Suppressor macrophage treated with lipopolysaccharide for 1 hour (primary cell): ENCODE measurements at regions not wholly inside any gene's neighbourhood (a gene's known extent, or its start where the extent isn't known, plus 50 kb on each side); places are given as distances from the start of the nearest gene placed in this dataset.

Experiments
- DNase-seq, 3 donors: peaks; one replicate each; pipeline ENCODE4 v3.0.0-alpha.2; 2020 to 2022

DNA sequence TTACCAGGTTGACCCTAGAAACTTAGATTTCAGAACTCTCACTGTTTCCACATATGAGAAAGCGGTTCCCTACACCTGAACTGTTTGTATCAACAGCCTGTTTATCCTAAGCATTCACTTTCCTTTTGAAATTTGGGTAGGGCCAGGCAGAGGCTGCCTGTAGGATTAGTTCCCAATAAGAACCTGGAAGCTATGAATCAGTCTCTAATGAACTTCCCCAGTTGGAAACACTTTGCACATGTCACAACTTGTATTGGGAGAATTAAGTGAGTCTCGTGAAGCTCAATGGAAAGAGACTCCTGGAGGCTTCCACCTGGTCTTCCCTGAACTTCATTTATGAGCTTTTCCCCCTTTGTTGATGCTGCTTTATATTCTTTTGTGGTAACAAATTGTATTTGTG is 486.6 kb upstream of the HS6ST1 start:
- DNase-seq = no peak

DNA sequence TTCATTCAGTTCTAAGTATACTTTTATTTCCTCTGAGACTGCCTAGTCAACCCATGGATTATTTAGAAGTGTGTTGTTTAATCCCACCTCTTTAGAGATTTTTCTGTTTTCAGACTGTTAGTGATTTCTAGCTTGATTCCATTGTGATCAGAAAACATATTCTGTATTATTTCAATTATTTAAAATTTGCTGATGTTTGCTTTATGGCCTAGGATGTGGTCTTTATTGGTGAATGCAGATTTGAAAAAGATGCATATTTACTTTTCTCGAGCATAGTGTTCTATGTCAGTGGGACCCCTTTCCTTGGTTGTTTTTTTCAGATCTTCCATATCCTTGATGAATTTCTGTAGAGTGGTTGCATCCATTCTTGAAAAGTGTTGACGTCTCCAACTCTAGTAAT is 487.2 kb upstream of the HS6ST1 start:
- DNase-seq = no peak

DNA sequence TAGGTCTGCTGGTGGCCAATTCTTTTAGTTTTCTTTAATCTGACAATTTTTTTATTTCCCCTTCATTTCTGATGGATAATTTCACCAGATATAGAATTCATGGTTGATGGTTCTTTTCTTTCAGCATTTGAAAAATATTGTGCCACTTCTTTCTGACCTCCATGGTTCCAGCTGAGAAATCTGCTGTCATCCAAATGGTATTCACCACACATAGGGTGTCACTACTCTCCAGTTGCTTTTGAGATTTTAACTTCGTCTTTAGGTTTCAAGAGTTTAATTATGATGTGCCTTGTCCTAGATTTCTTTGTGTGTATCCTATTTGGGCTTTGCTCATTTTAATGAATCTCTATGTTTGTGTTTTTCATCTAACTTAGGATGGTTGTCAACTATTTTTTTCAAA is 488.6 kb upstream of the HS6ST1 start:
- no peak for DNase-seq

DNA sequence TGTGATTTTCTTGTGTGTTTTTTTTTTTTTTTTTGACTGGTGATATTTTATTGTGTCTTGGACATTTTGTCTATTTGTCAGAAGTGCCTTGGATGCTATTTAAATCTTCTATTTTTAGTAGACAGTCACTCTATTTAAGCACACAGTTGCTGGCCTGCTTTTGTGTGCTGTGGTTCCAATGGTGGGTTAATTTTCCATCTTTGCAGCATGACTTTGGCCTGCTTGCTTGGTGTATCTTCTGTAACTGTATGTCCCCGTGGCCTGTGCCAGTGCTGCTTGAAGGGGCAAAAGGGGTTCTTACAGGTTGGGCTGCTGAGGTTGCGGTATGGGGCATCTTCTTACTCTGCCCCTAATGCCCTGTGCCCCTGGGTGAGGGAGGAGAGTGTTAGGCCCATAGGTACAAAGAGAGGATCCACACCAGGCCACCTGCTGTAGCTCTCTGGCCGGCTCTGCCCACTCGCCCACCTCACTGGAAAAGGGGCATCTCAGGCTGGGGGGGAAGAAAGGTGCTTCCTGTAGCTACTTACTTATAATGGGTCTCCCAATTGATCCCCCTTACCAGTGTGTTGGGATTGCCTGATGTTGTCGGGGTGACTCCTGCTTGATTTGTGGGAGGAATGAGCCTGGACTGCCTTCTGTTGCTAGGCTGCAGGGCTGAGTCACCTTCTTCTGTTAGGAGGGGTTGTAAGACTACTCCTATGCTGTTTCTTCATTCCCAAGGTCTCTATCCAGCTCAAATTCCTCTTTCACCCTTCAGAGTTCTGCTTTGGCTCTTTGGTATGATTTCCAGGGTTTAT is 490.0 kb upstream of the HS6ST1 start:
- peak in 2 of 3 donors; percentile 10 to 37 for DNase-seq

DNA sequence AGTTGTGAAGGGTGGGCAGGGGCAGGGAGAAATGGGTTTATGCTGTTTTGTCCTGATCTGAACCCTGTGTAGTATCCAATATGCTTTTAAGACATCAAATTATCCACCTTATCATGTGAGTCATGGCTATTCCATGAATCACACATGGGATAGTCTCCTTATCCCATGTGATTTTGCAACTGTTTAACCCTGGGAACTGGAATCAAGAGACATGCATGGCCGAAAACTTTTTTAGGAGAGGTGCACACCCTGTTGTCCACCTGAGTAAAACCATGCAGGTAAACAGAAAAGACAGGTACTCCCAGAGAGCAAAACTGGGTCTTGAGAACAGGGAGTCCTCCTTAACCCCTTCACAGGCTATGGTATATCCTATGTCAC is 490.6 kb upstream of the HS6ST1 start:
- DNase-seq = no peak

DNA sequence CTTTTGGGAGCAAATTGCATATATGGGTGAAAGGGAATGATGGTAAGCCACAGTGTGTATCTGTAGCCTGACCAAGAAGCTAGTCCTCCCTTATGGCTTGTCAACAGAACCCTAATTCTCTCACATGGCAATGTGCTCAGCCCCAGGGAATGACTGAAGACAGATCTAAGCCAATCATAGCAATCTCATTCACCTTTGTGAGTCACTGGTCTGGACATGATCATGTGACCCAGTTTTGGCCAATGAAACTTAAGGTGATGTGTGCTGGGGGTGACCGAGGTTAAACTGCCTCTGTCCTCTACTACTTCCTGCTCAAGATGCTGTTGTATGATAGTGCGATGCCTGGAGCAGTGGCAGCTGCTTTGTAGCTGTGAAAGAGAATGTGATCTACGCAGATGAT is 491.2 kb upstream of the HS6ST1 start:
- DNase-seq = no peak

DNA sequence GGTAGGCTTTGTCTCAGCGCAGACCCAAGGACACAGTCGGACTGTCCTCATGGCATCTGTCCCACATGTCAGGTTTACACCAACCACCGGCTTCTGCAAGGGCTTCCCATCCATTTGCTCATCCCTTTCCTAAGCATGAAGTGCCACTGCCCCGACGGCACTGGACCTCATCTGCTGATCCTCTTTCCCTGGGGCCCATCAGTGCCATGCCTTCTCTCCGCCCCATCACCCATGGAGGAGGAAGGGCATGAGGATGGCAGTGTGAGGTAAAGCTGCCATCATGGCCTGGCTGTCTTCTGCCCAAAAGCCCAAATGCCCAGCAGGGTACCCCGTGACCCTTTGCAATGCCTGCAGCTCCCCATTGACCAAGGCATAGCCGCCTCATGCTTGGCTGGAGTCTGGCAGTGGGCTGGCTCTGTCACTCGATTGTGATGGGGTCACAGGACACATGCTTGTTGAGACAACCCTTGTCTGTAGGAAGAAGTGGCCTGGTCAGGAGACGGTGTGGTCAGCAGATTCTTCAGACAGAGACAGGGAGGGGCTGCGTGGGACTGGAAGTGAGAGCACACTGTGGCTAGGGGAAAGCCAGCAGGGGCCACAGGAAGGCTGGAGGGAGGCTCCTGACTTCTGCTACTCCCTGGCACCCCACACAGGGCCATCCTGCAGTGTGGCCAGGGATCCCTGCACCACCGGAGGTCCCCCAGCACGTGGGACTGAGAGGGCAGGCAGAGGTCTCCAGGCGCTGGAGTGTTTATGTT is 493.7 kb upstream of the HS6ST1 start:
- DNase-seq = no peak

DNA sequence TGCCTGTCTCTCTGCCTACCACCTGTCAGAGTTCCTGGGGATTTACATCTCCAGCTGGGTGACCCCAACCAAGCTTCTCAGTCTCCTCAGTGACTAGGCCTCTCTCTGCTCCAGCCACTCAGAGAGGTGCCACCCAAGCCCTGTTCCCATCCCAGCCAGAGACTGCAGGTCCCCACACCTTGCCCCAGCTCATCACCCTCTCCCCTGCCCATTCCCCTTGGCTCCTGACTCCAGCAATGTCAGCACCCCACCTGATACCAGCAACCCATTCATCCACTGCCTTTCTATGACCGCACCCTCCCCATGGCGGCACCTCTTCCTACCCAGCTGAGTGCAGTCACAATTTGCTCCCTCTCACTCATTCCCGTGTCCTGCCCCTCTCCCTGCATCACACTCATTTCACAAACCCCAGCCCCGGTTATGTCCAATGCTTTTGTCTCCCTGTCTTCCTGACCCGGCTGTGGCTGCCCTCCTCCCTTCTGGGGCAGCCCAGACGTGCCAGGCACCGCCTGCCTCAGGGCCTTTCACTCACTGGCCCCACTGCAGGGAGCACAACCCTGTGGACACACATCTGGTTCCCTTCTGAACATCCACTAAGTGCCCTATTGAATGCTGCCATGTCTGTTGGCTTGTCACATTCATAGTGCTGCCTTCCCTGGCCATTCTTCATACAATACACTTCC is 494.8 kb upstream of the HS6ST1 start:
- DNase-seq = no peak

DNA sequence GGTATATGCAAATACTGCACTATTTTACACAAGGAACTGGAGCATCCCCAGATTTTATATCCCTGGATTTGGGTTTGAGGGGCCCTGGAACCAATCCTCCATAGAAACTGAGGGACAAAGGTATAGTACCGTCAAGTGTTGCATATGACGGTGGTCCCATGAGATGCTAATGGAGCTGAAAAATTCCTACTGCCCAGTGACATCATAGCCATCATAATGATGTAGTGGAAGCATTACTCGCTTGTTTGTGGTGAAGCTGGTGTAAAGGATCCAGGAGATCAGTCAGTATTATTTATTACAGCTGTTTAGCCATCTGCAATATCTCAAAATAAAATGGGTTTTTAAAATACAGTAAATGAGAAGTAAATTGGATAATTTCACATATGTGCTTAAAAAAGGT is 496.6 kb upstream of the HS6ST1 start:
- DNase-seq = no peak

DNA sequence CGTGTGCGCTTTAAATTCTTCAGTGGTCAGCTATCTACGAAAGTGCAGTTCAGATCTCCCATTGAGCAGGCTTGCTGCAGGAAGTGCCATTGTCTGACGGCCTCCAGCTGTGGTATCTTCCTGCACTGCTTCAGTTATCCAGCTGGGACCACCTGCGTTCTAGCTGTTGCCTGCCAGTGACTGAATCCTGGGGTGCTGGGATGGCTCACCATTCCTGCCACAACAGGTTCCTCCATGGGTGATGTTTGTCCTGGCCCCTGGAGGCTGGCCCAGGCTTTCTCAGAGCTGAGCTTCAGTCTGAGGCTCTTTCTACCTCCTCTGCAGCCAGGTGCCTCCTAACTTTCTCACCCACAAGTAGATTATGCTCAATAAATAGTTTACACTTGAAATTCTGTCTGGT is 498.5 kb upstream of the HS6ST1 start:
- DNase-seq = no peak

DNA sequence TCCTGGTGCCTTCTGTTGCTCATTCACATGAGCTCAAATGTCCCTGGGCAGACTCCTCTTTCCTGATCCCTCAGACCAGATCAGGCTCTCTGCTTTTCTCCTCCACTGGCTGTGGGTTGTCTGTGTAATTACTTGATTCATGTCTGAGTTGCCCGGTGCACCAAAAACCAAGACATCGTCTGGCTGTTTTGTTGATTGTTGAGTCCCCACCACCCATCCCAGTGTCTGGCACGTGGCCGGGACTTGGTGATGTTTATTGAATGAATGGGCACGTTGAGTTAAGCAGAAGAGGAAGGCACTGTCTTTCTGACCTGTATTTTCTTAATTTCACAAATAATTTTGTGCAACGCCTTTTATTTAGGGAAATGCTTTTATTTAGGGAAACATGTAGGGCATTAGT is 499.1 kb upstream of the HS6ST1 start:
- DNase-seq = no peak

DNA sequence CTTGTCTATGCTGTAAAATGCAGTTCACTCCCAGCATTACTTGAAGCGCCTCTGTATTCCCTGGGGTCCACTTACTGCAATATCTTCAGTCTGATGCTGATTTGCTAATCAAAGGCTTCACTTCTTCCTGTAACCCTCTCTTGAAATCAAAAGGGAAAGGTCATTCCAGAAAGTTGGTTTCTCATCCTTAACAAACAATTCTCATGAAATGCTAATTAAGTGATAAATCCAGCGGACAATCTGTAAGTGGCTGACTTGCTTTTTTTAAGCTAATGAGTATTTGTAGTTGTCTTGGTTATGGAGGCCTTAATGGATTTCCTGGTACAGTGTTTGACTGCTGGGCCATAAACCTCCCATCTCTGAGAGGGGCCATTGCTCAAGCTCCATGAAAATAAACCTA is 499.6 kb upstream of the HS6ST1 start:
- DNase-seq = no peak

DNA sequence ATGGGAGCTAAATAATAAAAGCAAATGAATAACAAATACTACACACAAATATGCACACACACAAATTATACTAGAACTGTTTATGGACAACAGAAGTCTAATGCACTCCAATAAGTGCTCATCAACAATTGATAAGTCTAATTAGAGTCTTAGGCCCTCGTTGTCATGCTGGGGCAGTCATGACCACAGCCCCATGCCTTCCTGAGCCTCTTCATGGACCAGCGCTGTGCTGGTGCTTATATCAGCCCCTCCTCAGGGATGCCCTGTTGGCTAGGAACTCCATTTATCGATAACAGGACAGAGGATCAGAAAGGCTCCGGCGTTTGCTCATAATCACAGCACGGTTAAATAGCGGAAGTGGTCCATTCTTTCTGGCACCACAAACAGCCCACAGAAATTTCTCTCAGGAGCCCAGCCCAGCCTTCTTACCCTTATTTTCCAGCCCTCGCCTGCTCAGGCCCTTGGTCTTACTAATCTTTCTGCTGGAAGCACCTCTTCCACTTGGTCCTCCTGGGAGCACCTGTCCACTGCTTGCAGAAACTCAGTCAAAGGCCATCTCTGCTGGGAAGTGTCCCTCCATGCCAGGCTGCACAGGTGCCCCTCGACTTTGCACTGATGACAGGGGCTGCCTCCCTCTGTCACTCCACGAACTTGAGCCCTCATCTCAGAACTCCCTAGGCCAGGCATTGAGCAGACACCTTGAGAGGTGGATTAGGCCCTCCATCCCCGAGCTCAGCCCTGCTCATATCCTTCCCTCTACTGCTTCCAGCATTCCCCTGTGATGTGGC is 500.2 kb upstream of the HS6ST1 start:
- DNase-seq = no peak

DNA sequence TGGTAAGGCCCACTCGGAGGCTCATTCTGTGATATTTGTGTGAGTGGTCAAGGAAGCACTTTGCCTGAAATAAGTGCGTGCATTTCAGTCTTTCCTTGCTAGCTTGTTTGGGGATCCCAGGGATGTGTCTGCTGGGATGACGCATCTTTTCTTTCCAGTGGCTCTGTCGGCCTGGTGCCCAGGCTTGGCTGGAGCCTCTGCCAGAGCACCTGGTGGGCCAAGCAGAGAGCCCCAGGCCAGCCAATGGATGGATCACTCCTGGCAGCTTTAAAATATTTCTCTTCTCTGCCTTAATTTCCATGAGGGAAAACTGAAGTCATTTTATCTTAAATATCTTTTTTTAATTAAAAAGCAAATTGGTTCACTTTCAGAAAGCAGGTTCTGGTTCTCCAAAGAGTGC is 501.8 kb upstream of the HS6ST1 start:
- DNase-seq = no peak

DNA sequence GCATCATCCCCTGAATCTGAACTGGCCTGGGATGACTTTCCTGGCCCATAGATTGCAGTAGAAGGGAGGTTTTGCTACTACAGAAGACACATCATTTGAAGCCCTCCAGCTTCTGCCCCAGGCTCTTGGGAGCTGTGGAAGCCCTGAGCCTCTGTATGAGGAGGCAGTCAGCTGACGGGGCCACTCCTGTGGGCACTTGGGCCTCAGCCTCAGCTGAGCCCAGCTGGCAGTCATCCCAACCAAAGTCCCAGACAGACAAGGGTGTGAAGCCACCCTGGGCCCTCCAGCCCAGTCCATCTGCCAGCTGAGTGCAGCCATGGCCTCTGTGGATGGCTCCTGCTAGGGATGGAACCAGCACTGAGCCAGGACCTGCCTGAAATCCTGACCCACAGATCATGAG is 502.3 kb upstream of the HS6ST1 start:
- DNase-seq = no peak

DNA sequence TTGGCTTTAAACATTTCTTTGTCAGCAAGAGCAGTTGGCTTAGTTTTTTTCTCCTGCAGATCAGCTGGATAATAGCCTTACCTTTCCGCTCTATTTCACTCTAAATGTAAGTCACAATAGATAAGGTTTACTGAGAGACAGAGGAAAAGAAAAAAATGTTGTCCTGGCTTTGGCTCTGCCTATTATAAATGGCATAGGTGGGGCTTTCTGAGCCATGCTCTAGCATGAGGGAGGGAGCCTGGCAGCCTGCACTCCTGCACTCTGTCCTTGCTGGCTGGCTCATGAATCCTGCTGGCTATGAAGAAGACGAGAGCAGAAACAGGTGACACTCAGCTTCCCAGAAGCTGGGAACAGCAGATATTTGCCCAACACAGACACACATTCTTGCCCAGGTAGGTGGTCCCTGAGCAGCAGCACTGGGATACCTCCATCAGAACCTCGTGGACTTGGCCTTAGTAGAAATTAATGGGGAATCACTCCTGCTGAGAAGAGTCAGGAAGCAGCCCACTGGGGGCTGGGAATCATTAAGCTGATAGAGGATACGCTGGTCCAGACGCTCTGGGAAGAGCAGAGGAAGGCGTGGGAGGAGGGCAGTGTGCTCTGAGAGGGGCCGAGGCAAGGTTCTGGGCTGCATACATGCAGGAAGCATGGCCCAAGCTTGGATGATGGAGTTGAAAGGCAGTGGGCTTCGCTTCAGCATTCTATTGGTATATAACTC is 514.4 kb upstream of the HS6ST1 start:
- no peak for DNase-seq

DNA sequence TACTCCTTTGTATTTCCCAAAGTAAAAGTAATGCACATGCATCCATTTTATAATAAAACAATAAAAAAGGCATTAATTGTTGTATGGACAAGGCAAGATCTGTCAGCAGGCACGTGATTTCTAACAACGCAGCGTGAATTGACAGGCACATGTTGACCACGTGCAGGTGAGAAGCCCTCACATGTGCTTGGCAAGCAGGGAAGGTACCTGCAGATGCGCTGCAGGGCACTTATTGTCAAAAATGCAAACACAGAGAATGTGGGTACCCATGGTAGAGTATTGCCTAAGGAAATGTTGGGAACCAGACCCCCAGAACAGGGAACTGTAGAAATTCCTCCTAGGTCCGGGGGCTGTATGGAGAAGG is 515.0 kb upstream of the HS6ST1 start:
- no peak for DNase-seq

DNA sequence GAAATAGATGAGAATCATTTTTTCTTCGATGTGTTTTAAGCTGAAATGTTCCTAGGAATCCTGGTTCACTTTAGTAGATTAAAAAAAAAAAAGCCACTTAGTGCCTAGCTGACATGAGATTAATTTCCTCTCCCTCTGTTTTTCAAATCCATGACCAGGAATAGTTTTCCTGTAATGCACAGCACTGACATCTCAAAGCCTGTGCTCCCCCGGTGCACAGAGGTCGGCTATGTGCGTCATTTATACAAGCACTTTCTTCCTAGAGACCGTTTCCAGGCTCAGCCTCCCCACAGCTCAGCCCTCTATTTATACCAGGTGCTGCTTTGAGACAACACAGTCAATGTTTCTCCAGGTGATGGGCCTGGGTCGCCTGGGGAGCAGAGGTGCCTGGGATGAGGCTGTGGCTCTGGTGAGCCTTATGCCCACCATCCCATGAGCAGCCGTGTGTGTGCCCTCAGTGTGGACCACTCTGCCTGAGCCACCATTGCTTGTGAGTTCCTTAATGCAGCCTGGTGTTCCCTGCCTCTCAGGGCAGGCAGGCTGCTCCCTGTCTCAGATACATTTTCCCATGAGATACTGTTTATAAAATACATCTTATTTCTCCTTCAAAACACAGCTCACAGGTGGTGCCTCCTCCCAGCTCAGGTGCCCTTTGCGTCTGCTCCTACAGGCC is 515.7 kb upstream of the HS6ST1 start:
- DNase-seq = no peak

DNA sequence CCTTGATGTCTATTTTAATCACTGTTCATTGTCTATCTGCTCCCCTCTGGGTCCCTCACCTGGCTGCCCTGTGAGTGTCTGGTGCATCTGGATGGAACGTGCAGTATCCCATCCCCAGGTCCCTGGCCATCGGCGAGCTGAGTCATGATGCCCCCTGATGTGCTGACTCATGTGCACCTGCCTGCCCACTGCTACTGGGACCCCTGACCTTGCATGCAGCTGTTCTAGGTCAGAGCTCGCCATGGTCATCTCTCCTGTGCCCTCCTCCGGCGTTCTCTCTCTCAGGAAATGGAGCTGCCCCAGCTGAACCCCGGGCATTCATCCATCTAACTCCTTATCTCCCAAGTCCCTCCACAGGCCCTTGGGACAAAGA is 516.2 kb upstream of the HS6ST1 start:
- no peak for DNase-seq

DNA sequence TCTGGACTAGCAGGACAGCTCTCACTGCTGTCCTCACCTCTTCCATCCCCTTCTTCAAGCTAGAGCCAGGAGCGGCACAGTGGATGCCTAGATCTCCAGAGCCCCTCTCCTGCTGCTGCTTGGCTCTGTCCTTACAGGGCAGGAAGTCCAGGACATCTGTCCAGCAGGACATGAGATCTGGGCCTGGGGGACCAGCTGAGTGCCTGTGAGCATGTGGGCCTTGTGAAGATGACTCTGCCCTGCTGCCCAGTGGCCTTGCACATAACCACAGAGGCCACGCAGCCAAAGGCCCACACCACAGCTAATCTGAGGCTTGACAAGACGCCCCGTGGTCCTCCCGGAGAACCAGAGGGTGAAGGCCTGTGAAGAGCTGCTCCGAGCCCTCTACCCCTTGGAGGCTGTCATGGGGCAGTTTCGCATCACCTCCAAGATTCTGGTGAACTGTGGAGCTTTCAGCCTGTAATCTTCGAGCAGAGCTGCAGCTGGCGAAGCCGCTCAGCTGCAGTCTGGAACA is 516.7 kb upstream of the HS6ST1 start:
- no peak for DNase-seq

DNA sequence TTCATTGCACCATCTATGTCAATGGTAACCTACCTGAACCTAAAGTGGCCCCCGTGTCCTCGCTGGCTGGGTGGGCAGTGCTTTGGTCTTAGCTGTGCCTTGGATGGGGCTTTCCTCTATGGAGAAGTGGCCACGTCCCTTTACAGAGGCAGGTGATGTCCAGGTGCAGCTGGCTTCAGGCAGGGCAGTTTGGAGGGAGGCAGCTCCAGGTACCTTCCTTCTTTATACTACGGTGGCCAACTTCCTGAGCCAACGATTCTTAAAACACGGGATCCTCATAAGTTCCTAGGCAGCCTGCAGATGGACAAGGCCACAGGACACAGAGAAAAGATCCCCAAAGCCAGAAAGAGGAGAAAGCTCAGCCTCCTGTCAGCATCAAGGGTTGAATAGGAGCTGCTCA is 517.3 kb upstream of the HS6ST1 start:
- no peak for DNase-seq

DNA sequence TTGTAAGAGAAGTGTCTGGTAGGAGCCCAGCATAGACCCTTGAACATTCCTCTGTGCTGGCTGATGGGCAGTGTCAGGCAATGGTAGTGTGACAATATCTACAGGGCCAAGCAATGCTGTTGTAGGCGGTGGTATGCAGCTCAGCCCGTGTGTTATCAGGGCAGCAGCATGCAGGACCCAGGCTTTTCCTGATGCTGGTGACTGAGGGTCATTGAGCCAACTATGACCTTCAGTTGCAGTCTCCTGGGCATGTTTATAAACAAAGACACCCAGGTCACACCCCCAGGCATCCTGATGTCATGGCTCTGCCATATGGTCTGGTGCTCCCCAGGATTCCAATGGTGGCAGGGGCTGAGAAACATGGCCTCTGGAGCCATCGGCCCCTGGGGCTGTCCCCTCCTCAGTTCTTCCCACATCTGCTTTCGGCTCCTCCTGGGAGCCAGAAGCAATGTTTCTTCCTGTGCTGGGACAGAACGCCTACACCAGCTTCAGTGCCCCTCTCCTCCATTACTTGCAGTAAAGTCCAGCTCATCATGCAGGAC is 518.0 kb upstream of the HS6ST1 start:
- DNase-seq = no peak
